Ovary (tissue), 3 donors: ENCODE measurements at regions not wholly inside any gene's neighbourhood (a gene's known extent, or its start where the extent isn't known, plus 50 kb on each side); places are given as distances from the start of the nearest gene placed in this dataset.

Source experiments
- CTCF ChIP-seq, 3 donors: fragments of 450-650 bp in 2 of 3; fragments of 200-600 bp in 1 of 3; IDR thresholded peaks; one replicate each; pipeline versions ENCODE4 v1.5.1 to v1.8.0; 2016 to 2022; ENCODE audit warnings: antibody characterized with exemption in 3 of 3, mild to moderate bottlenecking in 1 of 3
- EP300 ChIP-seq: sonication (generic); formaldehyde crosslinking; IDR thresholded peaks from one replicate; pipeline ENCODE4 v1.6.1; 2017; ENCODE audit warnings: antibody characterized with exemption
- donor health status: DM: no; HTN: no; CAD: no.

GRCh38 chr13:22064854-22065620 lies 394.2 kb downstream of the FGF9 start:
- TF ChIP-seq CTCF (IDR thresholded peaks at IDR 0.05) (no peak), EP300 (no peak)
